ENCODE measurements at regions not wholly inside any gene's neighbourhood (a gene's known extent, or its start where the extent isn't known, plus 50 kb on each side); places are given as distances from the start of the nearest gene placed in this dataset.
"Not testable (repeated sequence)": the region's sequence is repeated elsewhere in the genome, so short reads cannot be mapped to it uniquely, and the experiment has no call there.

DNA sequence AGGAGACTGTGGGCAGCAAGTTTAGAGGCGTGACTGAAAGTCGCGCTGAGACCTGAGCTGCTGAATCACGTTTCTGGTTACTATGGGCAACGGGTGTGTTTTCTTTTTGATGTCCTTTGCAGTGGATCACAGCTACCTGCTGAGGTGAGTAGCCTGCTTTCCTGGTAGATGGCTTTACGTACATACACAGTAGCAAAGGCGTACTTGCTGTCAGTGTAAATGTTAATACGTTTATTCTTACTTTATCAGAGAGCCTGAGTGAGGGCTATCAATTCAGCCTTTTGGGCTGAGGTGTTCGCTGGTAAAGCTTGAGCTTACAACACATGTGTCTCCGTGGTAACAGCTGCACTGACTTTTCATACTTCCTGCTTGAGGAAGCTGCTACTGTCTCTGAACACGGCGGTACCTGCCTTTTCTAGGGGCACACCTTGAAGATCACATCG lies 165.1 kb upstream of the CCZ1B start:
- not testable (repeated sequence) for DNase-seq

DNA sequence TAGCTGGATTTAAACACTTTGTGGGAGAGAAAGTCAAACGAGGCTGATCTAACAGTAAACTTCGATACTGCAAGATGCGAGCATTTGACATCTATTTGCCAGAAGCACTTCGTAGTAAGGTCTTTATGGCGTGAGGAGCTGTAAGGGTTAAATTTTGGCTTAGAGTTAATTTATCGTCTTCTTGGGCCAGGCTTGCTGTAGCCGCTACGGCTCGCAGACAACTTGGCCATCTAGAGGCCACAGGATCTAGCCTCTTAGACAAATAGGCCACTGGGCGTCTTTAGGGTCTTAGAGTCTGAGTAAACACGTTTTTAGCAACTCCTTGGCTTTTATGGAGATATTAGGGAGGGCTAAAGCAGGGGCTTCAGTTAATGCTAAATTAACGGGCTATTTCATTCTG lies 165.6 kb upstream of the CCZ1B start:
- DNase-seq, result not testable (repeated sequence)

DNA sequence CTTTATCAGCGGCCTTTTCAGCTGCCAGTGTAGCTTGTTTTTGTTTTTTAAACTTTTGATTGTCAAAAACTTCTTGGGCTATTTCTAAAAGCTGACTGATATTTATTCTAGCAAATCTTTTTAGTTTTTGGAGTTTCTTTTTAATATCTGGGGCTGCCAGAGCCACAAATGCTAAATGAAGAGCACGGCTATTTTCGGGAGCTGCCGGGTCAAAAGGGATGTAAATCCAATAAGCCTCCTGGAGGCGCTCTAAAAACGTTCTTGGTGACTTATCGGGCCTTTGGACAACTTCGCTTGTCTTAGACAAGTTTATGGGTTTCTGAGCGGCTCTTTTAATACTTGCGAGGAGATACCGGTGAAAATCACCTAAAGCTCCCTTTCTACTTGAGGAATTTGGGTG lies 166.1 kb upstream of the CCZ1B start:
- not testable (repeated sequence) for DNase-seq

DNA sequence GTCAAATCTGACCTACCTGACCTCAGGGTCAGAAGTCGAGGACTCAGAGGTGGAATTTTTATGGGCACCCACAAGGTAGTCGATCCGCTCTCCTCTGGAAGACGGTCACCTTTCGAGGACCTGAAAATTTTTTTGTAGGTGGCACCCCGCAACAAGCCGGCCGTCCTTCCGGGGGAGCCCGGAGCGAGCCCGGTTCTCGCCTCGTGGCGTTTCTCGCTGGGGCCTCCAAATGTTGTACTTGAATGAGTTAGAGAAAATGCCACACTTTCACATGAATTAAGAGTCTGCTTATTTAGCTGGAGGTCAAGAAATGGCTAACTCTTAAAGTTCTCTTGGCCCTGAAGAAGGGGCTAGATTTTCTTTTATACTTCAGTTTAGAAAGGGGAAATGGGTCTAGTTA lies 169.0 kb upstream of the CCZ1B start:
- not testable (repeated sequence) for DNase-seq

DNA sequence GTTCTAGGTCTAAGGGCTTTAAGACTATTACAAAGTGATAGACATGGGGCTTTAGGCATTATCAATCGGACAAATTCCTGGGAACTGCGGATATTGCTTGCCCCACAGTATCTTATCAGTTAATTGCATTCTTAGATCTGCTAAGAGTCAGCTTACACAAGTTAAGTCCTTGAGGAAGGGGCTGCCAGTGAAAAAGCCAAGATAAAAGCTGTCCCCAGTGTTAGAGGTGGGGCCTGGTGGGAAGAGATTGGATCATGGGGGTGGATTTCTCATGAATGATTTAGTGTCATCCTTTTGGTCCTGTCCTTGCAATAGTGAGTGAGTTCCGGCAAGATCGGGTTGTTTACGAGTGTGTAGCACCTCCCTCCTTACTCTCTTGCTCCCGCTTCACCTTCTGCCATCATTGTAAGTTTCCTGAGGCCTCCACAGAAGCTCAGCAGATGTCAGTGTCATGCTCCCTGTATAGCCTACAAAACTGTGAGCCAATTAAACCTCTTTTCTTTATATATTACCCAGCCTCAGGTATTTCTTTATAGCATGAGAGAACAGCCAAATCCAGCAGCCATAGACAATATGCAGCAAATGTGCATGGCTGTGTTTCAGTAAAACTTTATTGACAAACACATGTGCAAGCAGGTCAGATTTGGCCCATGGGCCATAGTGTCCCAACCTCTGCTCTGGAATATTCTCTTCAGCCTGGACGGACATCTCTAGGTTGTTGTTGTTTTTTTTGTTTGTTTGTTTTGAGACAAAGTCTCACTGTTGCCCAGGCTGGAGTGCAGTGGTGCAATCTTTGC lies 169.6 kb upstream of the CCZ1B start:
- DNase-seq, result not testable (repeated sequence)

DNA sequence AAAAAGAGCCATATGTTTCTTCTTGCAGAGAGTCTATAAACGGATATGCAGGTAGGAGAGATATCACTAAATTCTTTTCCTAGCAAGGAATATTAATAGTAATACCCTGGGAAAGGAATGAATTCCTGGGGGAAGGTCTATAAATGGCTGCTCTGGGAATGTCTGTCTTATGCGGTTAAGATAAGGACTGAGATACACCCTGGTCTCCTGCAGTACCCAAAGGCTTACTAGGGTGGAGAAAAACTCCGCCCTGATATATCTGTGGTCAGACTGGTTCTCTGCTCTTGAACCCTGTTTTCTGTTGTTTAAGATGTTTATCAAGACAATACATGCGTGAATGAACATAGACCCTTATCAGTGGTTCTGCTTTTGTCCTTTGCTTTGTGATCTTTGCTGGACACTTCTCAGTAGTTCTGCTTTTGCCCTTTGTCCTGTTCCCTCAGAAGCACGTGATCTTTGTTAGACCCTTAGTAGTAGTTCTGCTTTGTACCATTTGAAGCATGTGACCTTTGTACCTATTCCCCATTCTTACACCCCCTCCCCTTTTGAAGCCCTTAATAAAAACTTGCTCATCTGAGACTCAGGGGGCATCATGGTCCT lies 173.1 kb upstream of the CCZ1B start:
- DNase-seq, result not testable (repeated sequence)

DNA sequence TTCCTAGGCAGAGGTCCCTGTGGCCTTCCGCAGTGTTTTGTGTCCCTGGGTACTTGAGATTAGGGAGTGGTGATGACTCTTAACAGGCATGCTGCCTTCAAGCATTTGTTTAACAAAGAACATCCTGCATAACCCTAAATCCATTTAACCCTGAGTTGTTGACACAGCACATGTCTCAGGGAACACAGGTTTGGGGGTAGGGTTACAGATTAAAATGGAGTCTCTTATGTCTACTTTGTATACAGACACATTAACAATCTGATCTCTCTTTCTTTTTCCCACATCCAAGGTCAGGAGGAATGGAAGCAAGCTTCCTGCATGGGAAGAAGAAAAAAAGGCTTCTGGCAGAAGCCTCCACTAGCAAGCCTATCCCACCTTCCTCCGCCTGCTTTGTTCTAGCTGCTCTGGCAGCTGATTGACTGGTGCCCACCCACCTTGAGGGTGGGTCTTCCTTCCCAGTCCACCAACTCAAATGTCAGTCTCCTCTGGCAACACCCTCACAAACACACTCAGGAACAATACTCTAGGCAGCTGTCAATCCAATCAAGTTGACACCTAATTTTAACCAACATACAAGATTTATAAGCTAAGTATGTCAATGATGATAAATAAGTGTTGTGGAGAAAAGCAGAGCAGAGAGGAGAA lies 176.5 kb upstream of the CCZ1B start:
- no peak for DNase-seq

DNA sequence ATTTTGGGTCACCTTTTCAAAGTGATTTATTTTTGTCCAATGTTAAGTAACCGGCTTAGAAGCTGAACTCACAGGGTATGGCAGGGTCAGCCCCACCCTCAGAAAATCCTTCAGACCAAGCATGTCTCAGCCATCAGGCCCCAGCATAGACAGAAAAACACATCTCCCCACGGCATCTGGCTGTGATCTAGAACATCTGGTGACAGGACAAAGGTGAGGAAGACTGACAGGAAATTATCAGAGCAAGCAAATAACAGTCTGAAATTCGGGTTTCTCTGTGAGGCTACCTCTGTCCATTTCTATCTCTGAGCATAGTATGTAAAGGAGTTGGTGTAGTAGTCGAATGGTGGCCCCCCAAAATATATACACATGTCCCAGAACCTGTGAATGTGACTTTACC lies 177.0 kb upstream of the C1GALT1 start:
- DNase-seq, result no peak

DNA sequence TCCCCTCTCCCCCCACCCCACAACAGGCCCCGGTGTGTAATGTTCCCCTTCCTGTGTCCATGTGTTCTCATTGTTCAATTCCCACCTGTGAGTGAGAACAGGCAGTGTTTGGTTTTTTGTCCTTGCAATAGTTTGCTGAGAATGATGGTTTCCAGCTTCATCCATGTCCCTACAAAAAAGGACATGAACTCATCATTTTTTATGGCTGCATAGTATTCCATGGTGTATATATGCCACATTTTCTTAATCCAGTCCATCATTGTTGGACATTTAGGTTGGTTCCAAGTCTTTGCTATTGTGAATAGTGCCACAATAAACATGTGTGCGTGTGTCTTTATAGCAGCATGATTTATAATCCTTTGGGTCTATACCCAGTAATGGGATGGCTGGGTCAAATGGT lies 176.4 kb upstream of the C1GALT1 start:
- DNase-seq, result not testable (repeated sequence)

DNA sequence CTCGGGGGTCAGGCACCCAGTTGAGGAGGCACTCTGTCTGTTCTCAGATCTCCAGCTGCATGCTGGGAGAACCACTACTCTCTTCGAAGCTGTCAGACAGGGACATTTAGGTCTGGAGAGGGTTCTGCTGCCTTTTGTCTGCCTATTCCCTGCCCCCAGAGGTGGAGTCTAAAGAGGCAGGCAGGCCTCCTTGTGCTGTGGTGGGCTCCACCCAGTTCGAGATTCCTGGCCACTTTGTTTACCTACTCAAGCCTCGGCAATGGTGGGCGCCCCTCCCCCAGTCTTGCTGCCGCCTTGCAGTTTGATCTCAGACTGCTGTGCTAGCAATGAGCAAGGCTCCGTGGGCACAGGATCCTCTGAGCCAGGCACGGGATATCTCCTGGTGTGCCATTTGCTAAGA lies 171.1 kb upstream of the C1GALT1 start:
- DNase-seq, result not testable (repeated sequence)

DNA sequence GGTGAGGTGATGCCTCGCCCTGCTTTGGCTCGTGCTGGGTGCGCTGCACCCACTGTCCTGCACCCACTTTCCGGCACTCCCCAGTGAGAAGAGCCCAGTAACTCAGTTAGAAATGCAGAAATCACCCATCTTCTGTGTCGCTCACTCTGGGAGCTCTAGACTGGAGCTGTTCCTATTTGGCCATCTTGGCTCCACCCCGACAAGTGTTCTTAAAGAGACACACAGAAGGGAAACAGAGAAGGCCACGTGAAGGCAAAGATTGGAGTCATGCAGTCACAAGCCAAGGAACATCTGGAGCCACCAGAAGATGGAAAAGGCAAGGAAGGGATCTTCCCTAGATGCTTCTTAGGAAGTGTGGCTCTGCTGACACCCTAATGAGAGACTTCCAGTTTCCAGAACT lies 170.6 kb upstream of the C1GALT1 start:
- not testable (repeated sequence) for DNase-seq

DNA sequence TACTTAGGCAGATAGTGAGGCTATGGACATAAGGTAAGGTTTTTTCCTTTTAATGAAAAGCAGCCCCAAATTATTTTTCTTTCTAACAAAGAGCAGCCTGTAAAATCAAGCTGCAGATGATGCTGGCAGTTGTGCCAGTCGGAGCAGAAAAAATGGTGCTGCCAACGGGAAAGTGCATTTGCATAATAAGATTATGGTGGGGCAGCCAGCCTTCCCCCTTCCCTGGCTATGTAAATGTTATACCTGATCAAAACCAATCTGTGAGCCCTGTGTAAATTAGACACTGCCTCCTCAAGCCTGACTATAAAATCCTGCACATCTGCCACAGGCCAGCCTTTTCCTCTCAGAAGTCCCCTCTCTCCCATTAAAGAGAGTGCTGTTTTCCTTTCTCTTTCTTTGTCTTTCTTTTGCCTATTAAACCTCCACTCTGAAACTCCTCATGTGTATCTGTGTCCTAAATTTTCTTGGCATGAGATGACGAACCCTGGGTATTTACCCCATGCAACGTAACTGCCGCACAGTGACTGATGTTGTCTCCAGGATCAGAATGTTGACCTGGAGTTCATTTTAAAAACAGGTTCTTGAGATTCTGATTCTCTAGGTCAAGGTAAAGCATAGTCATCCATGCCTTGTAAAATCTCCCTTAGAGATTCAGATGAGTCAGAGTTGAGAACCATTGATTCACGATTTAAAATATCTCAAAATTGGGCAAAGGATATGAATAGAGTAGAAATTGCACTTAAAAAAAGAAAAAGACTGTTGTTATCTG lies 167.3 kb upstream of the C1GALT1 start:
- no peak for DNase-seq

DNA sequence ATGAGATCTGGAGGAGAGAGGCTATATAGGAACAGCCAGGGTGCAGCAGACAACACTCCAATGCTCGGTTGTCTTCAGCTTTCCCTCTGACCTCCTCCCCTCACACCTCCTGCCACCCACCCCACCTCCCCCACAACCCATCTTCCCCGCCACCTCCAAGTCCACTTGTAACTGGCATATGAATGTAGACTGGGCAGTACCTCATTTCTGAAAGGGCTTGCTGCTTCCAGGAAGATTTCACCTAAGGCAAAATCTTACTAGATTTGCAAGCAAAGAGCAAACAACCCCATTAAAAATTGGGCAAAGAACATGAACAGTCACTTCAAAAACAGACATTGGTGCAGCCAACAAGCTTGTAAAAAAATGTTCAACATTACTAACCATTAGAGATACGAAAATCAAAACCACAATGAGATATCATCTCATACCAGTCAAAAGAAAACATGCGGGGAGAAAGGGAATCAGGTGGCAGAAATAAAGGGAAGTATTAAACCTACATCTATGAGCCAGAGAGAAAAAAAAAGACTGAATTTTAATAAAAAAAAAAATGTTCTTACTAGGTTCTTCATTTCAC lies 164.6 kb upstream of the C1GALT1 start:
- no peak for DNase-seq

DNA sequence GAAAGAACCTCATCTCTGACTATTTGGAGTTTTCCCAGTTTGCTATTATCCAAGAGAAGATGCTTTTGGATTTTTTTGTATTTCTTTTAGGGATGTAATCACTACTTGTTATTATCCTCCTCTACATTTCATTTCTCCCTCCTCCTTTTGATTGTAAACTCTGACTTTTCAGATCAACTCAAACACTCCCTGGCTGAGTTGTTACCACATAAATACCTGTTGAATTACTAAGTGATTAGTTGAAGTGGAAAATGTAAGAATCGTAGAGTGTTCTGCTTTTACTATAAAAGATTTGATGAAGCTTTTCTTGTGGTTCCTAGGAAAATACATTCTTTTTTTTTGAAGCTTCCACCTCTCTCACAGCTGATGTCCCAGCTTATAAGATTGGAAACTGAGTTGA lies 164.1 kb upstream of the C1GALT1 start:
- no peak for DNase-seq

DNA sequence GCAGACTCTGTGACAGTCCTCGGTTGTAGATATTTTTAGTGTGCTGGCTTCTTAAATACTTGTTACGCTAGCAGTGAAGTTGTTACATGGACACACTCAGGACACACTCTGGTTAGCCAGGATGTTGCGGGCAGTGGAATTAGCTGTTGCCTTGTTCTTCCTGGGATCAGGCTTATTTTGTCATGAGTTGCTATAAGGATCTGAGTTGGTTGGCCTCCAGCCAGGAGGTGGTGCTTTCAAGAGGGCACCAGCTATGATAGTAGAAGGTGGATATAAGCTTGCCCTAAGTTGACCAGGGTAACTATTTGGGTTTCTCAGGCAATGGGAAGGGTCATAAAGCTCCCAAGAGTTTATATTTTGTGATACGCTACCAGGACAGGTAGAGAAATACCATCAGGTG lies 150.1 kb upstream of the C1GALT1 start:
- no peak for DNase-seq

DNA sequence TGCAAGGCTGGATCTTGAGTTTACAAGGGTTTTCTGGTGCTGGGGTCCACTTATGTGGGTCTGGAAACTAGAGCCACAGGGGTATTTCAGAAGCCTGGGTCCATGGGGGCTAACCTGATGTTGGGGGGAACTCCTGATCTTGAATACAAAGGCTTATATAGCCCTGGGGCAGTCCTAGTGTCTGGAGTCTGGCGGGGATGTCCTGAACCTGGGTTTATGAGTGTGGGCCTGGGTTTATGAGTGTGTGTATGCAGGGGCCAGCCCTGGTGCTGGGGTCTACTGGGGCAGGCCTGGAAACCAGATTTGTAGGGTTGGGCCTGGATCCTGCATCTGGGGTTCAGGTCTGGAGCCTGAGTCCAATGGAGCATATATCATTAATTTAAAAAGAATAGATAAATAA lies 146.5 kb upstream of the C1GALT1 start:
- no peak for DNase-seq

DNA sequence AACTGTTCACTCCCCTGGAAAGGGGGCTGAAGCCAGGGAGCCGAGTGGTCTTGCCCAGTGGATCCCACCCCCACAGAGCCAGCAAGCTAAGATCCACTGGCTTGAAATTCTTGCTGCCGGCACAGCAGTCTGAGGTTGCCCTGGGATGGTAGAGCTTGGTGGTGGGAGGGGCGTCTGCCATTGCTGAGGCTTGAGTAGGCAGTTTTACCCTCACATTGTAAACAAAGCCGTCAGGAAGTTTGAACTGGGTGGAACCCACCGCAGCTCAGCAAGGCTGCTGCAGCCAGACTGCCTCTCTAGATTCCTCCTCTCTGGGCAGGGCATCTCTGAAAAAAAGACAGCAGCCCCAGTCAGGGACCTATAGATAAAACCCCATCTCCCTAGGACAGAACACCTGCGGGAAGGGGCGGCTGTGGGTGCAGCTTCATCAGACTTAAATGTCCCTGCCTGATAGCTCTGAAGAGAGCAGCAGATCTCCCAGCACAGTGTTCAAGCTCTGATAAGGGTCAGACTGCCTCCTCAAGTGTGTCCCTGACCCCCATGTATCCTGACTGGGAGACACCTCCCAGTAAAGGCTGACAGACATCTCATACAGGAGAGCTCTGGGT lies 140.0 kb upstream of the C1GALT1 start:
- DNase-seq, result not testable (repeated sequence)

DNA sequence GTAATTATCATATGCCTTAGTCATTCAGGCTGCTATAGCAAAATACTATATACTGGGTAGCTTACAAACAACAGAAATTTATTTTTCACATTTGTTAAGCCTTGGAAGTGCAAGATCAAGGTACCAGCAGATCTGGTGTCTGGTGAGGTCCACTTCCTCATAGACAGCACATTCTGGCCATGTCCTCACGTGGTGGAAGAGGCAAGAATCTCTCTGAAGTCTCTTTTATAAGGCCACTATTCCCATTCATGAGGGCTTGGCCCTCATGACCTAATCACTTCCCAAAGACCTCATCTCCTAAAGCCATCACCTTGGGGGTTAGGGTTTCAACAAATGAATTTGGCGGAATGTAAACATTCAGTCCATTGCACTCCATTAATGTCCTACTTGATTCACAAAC lies 137.5 kb upstream of the C1GALT1 start:
- DNase-seq, result no peak

DNA sequence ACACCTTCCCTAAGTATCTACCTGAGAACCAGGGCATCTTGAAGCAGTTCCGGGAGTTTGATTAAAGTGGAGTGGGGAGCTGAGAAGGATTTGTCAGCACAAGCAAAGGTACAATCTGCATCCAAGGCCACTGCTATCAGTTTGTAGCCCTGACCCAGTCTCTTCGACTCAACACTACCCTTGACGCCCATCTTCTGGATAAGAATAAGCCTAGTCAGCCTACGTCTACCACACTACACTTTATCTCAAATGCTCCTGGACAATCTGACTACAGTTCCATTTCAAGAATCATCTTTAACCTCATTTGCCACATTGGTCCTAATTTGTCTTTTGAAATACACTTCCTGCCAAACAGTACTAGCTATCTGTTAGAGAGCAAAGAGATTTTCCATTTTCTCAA lies 134.1 kb upstream of the C1GALT1 start:
- DNase-seq, result no peak

DNA sequence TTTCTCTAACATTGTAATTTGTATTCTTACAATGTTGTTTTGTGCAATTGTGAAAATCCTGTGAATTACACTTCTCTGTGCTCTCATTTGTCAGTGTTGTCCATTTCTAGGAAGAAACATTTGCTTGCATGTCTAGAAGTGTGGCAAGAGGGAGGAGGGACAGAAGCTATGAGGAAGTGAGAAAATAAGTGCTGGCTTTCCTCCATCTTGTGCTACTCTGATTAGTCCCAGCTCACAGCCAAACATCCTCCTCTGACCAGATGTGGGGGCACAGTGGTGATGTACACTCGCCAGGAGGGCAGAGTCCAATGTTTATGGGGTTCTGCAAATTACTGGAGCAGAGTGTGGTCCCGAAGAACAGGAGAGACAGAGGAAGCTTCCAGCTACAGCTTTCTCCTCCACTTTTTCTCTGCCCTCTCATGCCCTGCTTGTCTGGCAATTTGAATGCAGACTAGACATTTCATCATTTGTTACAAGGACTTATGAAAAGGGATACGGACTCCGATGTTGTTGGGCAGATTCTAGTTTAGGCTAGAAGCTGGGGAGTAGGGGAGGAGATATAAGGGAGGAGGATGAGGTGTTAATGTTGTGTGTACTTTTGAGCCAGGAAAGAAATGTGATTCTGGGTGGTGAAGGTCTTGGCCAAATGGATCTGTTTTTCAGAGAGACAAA lies 131.0 kb upstream of the C1GALT1 start:
- no peak for DNase-seq

DNA sequence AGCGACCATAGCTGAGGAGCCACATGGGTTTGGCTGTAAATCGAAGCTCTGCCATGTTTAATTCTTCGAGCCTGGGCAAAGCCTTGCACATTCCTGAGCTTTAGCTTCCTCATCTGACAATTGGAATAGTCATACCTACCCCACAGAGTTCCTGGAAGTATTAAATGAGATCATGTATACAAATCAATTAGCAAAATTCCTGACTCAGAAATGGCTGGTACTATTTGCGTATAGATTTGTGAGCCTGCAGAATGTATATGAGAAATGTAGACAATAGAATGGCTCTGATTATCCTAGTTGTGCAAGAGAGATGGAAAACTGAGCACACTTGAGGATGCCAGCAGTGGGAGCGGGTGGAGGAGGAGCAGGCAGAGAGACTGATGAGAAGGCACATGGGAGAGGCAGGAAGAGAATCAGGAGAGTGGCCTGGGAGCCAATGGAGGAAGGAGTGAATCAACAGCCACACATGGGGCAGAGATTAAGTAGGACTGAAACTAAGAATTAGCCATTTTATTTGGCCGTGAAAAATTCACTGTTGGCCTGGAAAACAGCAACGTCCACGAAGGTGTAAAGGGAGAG lies 128.0 kb upstream of the C1GALT1 start:
- no peak for DNase-seq

All from GDM1 (cell line).